ENCODE measurements at regions not wholly inside any gene's neighbourhood (a gene's known extent, or its start where the extent isn't known, plus 50 kb on each side); places are given as distances from the start of the nearest gene placed in this dataset.

GRCh38 chr10:3484306-3485056, 300.5 kb downstream of the KLF6 start:
- no peak for DNase-seq (ENCODE audit: low read depth in 2 of 2)

DNA sequence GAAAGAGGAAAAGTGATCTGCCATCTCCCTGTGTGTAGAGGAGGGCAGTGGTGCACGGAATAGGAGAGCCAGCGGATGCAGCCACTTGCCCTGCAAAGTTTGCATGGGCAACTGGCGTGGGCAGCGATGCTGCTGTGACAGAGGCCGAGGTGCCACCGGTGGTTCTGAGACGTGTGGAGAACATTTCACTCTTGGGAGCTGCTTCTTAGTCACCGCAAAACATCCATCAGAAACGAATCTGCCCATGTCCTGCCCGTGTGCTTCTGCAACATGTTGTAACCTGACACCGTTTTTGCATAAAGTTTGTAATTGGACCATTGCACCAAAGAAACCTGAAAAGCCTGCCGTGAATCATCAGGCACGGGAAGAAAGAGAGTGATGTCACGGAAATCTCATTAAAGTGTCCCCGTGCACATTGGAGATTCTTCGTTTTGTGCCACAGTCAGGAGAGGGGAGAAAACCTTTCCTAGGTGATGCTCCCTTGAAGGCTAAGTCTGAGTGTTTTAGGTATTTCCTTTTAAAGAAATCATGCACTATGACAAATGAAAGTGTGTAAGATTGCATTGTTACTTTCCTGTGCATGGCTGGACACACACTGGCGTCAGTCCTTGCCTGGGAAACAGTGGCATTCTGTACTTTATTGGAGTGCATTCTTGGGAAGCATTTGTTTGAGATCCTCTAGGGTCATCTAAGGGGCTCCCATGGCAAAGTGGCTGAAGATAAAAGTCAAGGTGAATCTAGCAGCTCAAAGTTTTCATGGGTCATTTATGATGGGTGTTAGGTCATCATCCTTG, 302.6 kb downstream of the KLF6 start:
- DNase-seq (ENCODE audit: low read depth in 2 of 2), result no peak

DNA sequence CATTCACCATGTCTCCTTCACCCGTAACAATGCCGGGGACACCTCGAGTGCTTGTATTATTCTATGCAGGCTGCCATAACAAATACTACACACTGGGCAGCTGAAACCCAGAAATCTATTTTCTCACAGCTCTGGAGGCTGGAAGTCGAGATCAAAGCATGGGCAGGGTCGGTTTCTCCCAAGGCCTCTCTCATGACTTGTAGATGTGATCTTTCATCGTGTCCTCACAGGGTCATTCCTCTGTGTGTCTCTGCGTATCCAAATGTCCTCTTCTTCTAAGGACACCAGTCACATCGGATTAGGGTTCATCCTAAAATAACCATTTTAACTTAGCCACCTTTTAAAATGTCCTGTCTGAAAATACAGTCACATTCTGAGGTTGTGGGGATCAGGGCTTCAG, 303.5 kb downstream of the KLF6 start:
- no peak for DNase-seq (ENCODE audit: low read depth in 2 of 2)

GRCh38 chr10:3480990-3481315, 304.1 kb downstream of the KLF6 start:
- DNase-seq (ENCODE audit: low read depth in 2 of 2), result no peak

GRCh38 chr10:3480281-3480989, 304.6 kb downstream of the KLF6 start:
- DNase-seq (ENCODE audit: low read depth in 2 of 2), result no peak

GRCh38 chr10:3478632-3479240, 306.2 kb upstream of the PITRM1 start:
- no peak for DNase-seq (ENCODE audit: low read depth in 2 of 2)

DNA sequence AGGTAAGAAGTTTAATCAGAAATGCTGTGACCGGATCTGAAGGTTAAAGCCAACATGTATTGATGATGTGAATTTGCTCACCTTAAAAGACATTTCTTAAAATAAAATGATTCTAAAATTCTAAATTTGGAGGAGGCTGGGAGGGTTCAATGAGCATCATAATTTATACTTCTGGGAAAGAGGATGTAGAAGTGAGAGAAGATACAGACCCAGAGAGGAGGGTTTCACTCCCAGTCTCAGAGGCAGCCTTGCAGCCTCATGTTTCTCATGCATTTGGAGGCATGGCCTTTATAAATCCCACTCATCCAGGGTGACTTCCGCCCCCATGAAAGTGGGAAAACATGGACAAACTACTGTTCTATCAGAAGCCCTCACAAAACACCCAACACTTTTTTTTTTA, 305.6 kb upstream of the PITRM1 start:
- no peak for DNase-seq (ENCODE audit: low read depth in 2 of 2)

DNA sequence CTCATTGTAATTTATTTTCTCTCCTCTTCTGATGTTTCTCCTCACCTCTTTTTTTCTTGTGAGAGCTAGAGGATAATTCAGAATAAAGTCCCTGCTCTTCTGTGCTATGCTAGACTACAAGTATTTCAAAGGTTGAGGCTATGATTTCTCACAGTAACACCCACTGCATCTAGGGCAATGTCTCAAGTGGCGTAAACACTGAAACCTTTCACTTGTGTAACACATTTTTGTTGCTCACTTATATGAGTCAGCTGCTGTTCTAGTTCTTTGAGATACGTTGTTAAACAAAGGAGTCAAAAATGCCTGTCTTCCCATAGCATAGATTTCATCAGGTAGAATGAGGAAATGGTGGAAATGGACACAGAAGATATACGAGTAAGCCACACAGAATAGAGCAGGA, 305.1 kb upstream of the PITRM1 start:
- DNase-seq (ENCODE audit: low read depth in 2 of 2), result no peak

- no peak for DNase-seq (ENCODE audit: low read depth in 2 of 2)
Observed at GRCh38 chr10:3476640-3477448, 304.3 kb upstream of the PITRM1 start.

DNA sequence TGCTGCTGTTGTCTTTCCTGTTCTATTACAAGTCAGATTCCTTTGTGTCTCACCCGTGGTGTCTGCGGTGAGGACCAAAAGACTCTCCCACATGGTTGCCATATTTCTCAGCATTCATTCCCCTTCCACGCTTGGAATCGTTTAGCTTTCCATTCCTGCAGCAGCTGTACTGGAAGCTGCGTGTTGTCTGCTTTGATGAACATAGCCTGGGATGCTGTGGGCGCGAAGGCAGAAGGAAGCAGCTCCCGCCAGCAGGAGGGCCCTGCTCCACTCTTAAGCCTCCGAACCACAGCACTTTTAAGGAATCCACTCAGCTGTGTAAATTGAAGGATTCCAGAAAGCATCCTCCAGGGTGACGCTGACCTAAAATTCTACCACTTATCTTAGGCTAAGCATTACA, 303.6 kb upstream of the PITRM1 start:
- no peak for DNase-seq (ENCODE audit: low read depth in 2 of 2)

- no peak for DNase-seq (ENCODE audit: low read depth in 2 of 2)
Observed at GRCh38 chr10:3475367-3475766, 302.8 kb upstream of the PITRM1 start.

GRCh38 chr10:3474266-3474665, 301.7 kb upstream of the PITRM1 start:
- DNase-seq (ENCODE audit: low read depth in 2 of 2), result no peak

- DNase-seq (ENCODE audit: low read depth in 2 of 2), result no peak
Observed at GRCh38 chr10:3473271-3473670, 300.7 kb upstream of the PITRM1 start.

- no peak for DNase-seq (ENCODE audit: low read depth in 2 of 2)
Observed at GRCh38 chr10:3472287-3473051, 299.9 kb upstream of the PITRM1 start.

DNA sequence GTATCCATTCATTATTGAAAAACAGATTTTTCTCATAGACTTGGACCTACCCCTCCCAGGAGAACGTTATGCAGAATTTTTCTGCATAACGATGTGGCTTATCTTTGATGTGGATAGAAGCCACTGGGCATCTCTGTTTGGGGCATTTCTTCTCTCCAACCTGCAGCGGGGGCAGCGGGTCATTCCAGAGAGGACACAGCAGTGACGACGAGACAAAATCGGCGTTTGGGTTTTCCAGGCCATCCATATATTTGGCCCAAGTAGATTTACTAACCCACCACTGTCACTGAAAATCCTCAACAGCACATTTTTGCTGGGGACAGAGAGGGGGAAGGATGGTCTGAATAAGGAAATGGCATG, 299.3 kb upstream of the PITRM1 start:
- DNase-seq (ENCODE audit: low read depth in 2 of 2), result no peak

DNA sequence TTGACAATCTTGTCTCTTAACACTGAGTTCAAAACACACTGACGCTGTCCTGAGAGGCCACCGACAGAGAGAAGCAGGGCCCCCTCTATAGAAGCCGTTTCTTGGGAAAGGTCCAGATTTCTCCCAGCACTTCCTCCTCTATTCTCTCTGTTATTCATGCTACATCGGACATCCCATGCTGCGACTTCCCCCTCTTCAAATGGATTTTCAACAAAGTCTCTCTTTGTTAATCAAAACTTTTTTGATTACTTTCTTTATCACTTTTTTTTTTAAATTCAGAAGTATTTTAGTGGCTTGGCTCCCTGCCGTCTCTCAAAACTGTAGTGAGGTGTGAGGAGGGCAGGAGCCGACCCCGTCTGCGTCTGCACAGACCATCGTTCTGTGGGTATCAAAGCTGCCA, 298.9 kb upstream of the PITRM1 start:
- no peak for DNase-seq (ENCODE audit: low read depth in 2 of 2)

DNA sequence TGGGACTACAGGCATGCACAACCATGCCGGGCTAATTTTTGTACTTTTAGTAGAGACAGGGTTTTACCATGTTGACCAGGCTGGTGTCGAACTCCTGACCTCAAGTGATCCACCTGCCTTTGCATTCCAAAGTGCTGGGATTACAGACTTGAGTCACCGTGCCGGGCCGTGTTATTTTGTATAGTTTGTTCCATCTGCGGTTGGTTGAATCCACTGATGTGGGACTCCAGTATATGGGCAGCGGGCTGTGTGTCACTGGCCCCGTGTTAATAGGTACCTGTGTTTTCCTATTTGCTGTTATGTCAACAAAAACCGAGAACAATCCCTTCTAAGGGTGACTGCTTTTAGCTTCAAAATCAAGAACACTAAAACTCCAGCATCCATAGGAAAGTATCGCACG, 297.6 kb upstream of the PITRM1 start:
- DNase-seq (ENCODE audit: low read depth in 2 of 2), result no peak

DNA sequence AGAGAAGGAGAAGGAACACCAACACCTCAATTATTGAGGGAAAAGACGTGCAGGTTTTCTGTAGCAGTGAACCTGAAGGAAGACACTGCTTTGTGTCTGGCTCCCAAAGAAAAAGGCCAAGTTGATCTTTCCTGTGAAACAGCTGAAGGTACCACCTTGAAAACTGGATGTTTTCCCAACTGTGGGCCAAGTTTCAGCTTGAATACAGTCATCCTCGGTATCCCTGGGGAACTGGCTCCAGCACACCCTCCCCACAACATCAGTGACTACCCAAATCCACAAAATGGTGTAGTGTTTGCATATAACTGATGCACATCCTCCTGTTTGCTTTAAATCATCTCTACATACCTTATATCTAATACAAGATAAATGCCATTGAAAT, 297.0 kb upstream of the PITRM1 start:
- DNase-seq (ENCODE audit: low read depth in 2 of 2), result no peak

DNA sequence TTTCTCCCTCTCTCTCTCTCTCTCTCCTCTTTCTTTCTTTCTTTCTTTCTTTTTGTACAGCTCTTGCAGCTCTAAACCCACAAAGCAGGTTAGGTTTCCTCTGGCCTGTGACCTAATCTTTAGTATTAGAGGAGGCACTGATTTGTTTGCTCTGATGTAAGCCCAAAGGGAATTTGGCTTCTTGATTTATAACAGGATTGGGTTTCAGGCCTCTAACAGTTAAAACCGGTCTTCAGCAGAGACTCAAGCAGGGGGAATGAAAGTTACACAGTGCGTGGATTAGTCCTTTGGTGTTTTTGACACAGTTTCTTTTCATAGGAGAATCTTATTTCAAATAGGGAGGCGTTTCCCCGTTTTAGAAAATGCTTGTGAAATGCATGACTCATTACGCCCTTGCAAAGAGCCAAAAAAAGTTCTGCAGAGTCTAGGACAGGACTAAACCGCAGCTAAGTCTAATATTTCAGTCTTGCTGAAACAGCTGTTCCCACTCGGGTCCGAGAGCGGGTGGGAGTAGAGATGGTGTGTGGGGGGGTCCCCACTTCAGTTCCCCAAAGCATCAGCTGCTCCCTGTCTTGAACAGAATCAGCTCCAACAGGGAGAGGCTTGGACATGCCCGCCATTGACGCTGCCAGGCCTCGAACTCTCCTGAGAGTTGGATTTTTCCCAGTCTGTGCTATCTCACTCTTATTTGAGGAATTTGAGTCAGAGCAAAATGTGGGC, 296.5 kb upstream of the PITRM1 start:
- no peak for DNase-seq (ENCODE audit: low read depth in 2 of 2)
